Astrocyte (in vitro differentiated cells and primary cell): ENCODE measurements at regions not wholly inside any gene's neighbourhood (a gene's known extent, or its start where the extent isn't known, plus 50 kb on each side); places are given as distances from the start of the nearest gene placed in this dataset.
"Not testable (repeated sequence)": the region's sequence is repeated elsewhere in the genome, so short reads cannot be mapped to it uniquely, and the experiment has no call there.

ENCODE experiments used
- DNase-seq: peaks from one replicate; pipeline ENCODE4 v3.0.0-alpha.2; 2010; ENCODE audit warnings: low read depth
- FAIRE-seq: peaks from 2 replicates; lab custom pipeline; 2011; peaks lifted over from hg19 to GRCh38; lab: Jason Lieb, UNC
- H2AFZ ChIP-seq: 2 replicates; pipeline ENCODE4 v1.6.0; 2012; ENCODE audit warnings: low read depth, low read length, inconsistent platforms
- H3K27ac ChIP-seq: 2 replicates; pipeline ENCODE4 v1.5.1; 2011; ENCODE audit warnings: low read depth, low read length, inconsistent platforms
- H3K27me3 ChIP-seq: 2 replicates; pipeline ENCODE4 v1.6.0; 2011; ENCODE audit warnings: low read length, inconsistent platforms; ENCODE audit not compliant: insufficient read depth
- H3K36me3 ChIP-seq: 2 replicates; pipeline ENCODE4 v1.5.1; 2011; ENCODE audit warnings: low read length, inconsistent platforms; ENCODE audit not compliant: insufficient read depth
- H3K4me1 ChIP-seq: 2 replicates; pipeline ENCODE4 v1.5.1; 2011; ENCODE audit warnings: low read length, inconsistent platforms; ENCODE audit not compliant: insufficient read depth
- H3K4me2 ChIP-seq: 2 replicates; pipeline ENCODE4 v1.6.0; 2012; ENCODE audit warnings: low read length, inconsistent platforms
- H3K4me3 ChIP-seq: 2 replicates; pipeline ENCODE4 v1.5.1; 2011; ENCODE audit warnings: low read depth, mild to moderate bottlenecking, low read length, inconsistent platforms; ENCODE audit not compliant: insufficient read depth
- H3K79me2 ChIP-seq: 2 replicates; pipeline ENCODE4 v1.6.0; 2012; ENCODE audit warnings: mild to moderate bottlenecking, low read length, inconsistent platforms; ENCODE audit not compliant: insufficient read depth
- H3K9ac ChIP-seq: 2 replicates; pipeline ENCODE4 v1.6.0; 2012; ENCODE audit warnings: mild to moderate bottlenecking, low read length, inconsistent platforms
- H3K9me3 ChIP-seq: 2 replicates; pipeline ENCODE4 v1.5.1; 2012; ENCODE audit warnings: low read depth, mild to moderate bottlenecking, low read length, inconsistent platforms; ENCODE audit not compliant: insufficient read depth
- H4K20me1 ChIP-seq: 2 replicates; pipeline ENCODE4 v1.6.0; 2012; ENCODE audit warnings: low read length, inconsistent platforms; ENCODE audit not compliant: insufficient read depth
- H3K27ac Mint-ChIP-seq: one replicate; pipeline ENCODE4 v1.8.0; 2021; ENCODE audit warnings: mild to moderate bottlenecking, mixed read lengths; ENCODE audit not compliant: unreplicated experiment
- H3K27me3 Mint-ChIP-seq: one replicate; pipeline ENCODE4 v1.8.0; 2021; ENCODE audit warnings: low read depth, mixed read lengths; ENCODE audit not compliant: unreplicated experiment
- H3K36me3 Mint-ChIP-seq: one replicate; pipeline ENCODE4 v1.8.0; 2021; ENCODE audit warnings: low read depth, mixed read lengths; ENCODE audit not compliant: unreplicated experiment
- H3K4me1 Mint-ChIP-seq: one replicate; pipeline ENCODE4 v1.8.0; 2021; ENCODE audit warnings: low read depth, mixed read lengths; ENCODE audit not compliant: unreplicated experiment
- H3K4me3 Mint-ChIP-seq: one replicate; pipeline ENCODE4 v1.8.0; 2021; ENCODE audit warnings: mild to moderate bottlenecking, moderate library complexity, mixed read lengths; ENCODE audit not compliant: unreplicated experiment
- H3K9me3 Mint-ChIP-seq: one replicate; pipeline ENCODE4 v1.8.0; 2021; ENCODE audit warnings: mild to moderate bottlenecking, mixed read lengths; ENCODE audit not compliant: unreplicated experiment
- CTCF ChIP-seq: IDR thresholded peaks from 2 replicates; pipeline ENCODE4 v1.5.1; 2011; ENCODE audit warnings: low read depth, mild to moderate bottlenecking, inconsistent platforms, low read length, moderate library complexity; ENCODE audit not compliant: insufficient read depth
- EZH2 ChIP-seq: IDR thresholded peaks from 2 replicates; pipeline ENCODE4 v1.6.1; 2012; ENCODE audit warnings: mild to moderate bottlenecking, low read length, inconsistent platforms; ENCODE audit not compliant: insufficient read depth

GRCh38 chr7:4525884-4526283 lies 156.2 kb upstream of the FOXK1 start:
- H3K4me1 Mint-ChIP-seq: no peaks in the 10 kb centered on the region
- H3K27me3 Mint-ChIP-seq: peaks cover 6% of the 10 kb centered on the region
- H3K4me3 Mint-ChIP-seq: no peak overlapping the region
- Histone ChIP-seq H4K20me1 (no peaks in the 10 kb centered on the region), H3K36me3 (no peaks in the 10 kb centered on the region), H3K9ac (no peak overlapping the region), H3K4me2 (no peak overlapping the region), H2AFZ (no peak overlapping the region), H3K4me1 (no peaks in the 10 kb centered on the region), H3K4me3 (no peak overlapping the region), H3K27me3 (no peaks in the 10 kb centered on the region), H3K79me2 (no peaks in the 10 kb centered on the region), H3K27ac (no peak overlapping the region), H3K9me3 (no peaks in the 10 kb centered on the region)
- DNase-seq: no peak
- H3K36me3 Mint-ChIP-seq: no peaks in the 10 kb centered on the region
- TF ChIP-seq EZH2: no peak
- TF ChIP-seq CTCF: no peak
- FAIRE-seq: no peak
- no peak overlapping the region for H3K27ac Mint-ChIP-seq
- H3K9me3 Mint-ChIP-seq: peaks cover 2% of the 10 kb centered on the region

GRCh38 chr7:4527988-4528636 lies 154.0 kb upstream of the FOXK1 start:
- Histone ChIP-seq H3K4me3 (no peak overlapping the region), H3K36me3 (no peaks in the 10 kb centered on the region), H4K20me1 (no peaks in the 10 kb centered on the region), H3K79me2 (no peaks in the 10 kb centered on the region), H3K27ac (no peak overlapping the region), H3K4me2 (no peak overlapping the region), H3K4me1 (no peaks in the 10 kb centered on the region), H2AFZ (no peak overlapping the region), H3K9ac (no peak overlapping the region), H3K9me3 (no peaks in the 10 kb centered on the region), H3K27me3 (no peaks in the 10 kb centered on the region)
- TF ChIP-seq EZH2 (no peak), CTCF (no peak)
- H3K9me3 Mint-ChIP-seq: peaks cover 4% of the 10 kb centered on the region
- peaks cover 6% of the 10 kb centered on the region for H3K27me3 Mint-ChIP-seq
- H3K27ac Mint-ChIP-seq: no peak overlapping the region
- H3K36me3 Mint-ChIP-seq: no peaks in the 10 kb centered on the region
- no peak overlapping the region for H3K4me3 Mint-ChIP-seq
- no peak for FAIRE-seq
- DNase-seq: no peak
- H3K4me1 Mint-ChIP-seq: no peaks in the 10 kb centered on the region

GRCh38 chr7:4531236-4531635 lies 150.9 kb upstream of the FOXK1 start:
- H3K4me3 Mint-ChIP-seq: no peak overlapping the region
- H3K9ac ChIP-seq: no peak overlapping the region
- H3K27me3 ChIP-seq: no peaks in the 10 kb centered on the region
- H3K4me2 ChIP-seq: no peak overlapping the region
- H3K9me3 ChIP-seq: peaks cover 5% of the 10 kb centered on the region
- H3K4me1 ChIP-seq: no peaks in the 10 kb centered on the region
- H3K36me3 Mint-ChIP-seq: no peaks in the 10 kb centered on the region
- no peak overlapping the region for H3K4me3 ChIP-seq
- DNase-seq: no peak
- H3K27ac ChIP-seq: no peak overlapping the region
- no peak overlapping the region for H3K27ac Mint-ChIP-seq
- H4K20me1 ChIP-seq: no peaks in the 10 kb centered on the region
- peaks cover 8% of the 10 kb centered on the region for H3K9me3 Mint-ChIP-seq
- FAIRE-seq: no peak
- TF ChIP-seq CTCF: no peak
- no peak for TF ChIP-seq EZH2
- no peak overlapping the region for H2AFZ ChIP-seq
- no peaks in the 10 kb centered on the region for H3K4me1 Mint-ChIP-seq
- H3K36me3 ChIP-seq: no peaks in the 10 kb centered on the region
- no peaks in the 10 kb centered on the region for H3K79me2 ChIP-seq
- peaks cover 6% of the 10 kb centered on the region for H3K27me3 Mint-ChIP-seq

- not testable (repeated sequence) for H3K4me2 ChIP-seq, H3K27me3 ChIP-seq, FAIRE-seq, H3K9ac ChIP-seq, H3K4me1 Mint-ChIP-seq, DNase-seq, H3K27ac ChIP-seq, H3K9me3 ChIP-seq, H2AFZ ChIP-seq, H3K4me3 ChIP-seq, H3K27me3 Mint-ChIP-seq, H3K79me2 ChIP-seq, H3K36me3 ChIP-seq, H4K20me1 ChIP-seq, H3K4me1 ChIP-seq, H3K36me3 Mint-ChIP-seq, H3K27ac Mint-ChIP-seq, H3K4me3 Mint-ChIP-seq, H3K9me3 Mint-ChIP-seq
Observed at GRCh38 chr7:4533339-4533738, 148.8 kb upstream of the FOXK1 start.
